ENCODE measurements at regions not wholly inside any gene's neighbourhood (a gene's known extent, or its start where the extent isn't known, plus 50 kb on each side); places are given as distances from the start of the nearest gene placed in this dataset.
A peak's percentile ranks its signal among the peaks of the same experiment; 100 is the strongest.

DNA sequence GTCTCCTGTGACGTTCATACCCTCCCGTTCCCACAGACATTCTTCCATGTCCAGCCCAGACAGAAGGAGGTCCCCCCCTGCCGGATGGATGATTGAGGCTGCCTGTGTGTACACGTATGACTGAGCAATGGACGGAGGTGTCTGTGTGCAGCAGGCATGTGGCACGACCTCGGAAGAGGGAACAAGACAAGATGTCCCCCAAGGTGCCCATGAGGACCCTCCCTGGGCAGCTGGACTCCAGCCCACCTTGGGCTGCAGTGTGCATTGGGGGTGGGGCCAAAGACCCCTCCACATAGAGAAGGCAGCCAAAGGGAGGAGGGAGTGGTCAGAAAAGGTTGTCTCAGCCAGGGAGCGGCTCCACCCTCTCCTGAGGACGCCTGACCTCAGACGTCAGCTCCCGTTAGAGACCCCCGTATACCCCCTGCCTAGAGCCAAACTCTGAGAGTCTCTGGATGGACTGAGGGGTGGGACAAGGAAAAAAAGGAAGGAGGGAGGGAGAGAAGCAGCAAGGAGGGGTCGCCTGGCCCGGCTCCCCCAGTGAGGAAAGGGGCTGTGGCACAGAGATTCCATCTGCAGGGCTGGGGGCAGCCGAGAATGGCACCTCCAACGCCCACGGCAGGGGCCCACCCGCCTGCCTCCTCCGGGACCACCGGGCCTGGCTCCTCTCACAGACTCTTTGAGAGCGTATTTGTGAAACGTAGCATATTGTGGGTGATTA is 92.9 kb upstream of the BHLHE23 start:
- no peak for TF ChIP-seq JUND (IDR thresholded peaks at IDR 0.05; ENCODE audit: low read depth)
- DNase-seq (ENCODE audit: low read depth in 1 of 2, low spot score in 1 of 2) = no peak
- in situ Hi-C loops (cut with HindIII; ENCODE audit: low pct_unique_long_range_greater_than_20kb, low sequenced_read_pairs) = no loop called here

DNA sequence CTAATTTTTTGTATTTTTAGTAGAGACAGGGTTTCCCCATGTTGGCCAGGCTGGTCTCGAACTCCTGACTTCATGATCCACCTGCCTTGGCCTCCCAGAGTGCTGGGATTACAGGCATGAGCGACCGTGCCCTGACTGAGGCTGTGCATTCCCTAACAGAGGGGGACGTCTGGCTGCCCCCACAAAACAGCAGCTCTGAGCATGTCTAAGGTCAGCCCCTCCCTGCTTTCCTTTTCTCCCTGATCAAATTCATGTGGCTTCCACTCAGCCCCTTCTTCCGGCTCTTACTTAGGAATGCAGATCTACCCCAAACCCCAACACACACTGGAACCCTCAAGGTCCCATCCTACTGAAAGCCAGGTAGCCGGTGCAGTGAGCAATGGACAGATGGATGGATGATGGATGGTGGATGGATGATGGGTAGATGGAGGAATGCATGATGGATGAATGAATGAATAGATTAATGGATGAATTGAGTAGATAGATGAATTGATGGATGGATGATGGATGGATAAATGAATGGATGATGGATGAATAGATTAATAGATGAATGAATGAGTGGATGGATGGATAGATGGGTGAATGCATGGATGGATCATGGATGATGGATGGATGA is 91.5 kb upstream of the BHLHE23 start:
- in situ Hi-C loops (cut with HindIII; ENCODE audit: low pct_unique_long_range_greater_than_20kb, low sequenced_read_pairs) = no loop called here
- DNase-seq (ENCODE audit: low read depth in 1 of 2, low spot score in 1 of 2) = no peak
- TF ChIP-seq JUND (IDR thresholded peaks at IDR 0.05; ENCODE audit: low read depth) = no peak

DNA sequence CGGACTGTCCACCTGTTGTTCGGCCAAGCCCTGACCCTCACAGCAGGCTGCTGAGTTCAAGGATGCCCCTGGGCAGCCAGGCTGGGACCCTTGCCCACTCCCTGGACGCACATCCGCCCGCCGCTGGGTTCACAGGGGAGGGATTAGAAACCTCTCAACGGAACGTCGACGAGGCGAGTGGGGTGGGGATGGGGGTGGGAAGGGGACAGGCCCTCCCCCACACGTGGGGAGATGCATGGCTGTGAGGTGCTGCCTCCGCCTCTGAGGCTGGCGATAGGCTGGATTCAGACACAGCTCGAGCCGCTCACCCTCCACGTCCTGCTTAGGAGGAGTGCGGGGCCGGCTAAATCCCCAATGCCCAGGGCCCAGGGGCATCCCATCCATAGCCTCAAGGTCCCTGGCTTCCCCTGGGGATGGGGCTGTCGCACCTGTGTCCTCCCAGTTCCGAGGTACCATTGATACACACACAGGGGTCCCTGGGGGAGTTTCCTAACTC is 90.6 kb upstream of the BHLHE23 start:
- TF ChIP-seq JUND (IDR thresholded peaks at IDR 0.05; ENCODE audit: low read depth) = no peak
- DNase-seq (ENCODE audit: low read depth in 1 of 2, low spot score in 1 of 2) = no peak
- in situ Hi-C loops (cut with HindIII; ENCODE audit: low pct_unique_long_range_greater_than_20kb, low sequenced_read_pairs) = no loop called here

DNA sequence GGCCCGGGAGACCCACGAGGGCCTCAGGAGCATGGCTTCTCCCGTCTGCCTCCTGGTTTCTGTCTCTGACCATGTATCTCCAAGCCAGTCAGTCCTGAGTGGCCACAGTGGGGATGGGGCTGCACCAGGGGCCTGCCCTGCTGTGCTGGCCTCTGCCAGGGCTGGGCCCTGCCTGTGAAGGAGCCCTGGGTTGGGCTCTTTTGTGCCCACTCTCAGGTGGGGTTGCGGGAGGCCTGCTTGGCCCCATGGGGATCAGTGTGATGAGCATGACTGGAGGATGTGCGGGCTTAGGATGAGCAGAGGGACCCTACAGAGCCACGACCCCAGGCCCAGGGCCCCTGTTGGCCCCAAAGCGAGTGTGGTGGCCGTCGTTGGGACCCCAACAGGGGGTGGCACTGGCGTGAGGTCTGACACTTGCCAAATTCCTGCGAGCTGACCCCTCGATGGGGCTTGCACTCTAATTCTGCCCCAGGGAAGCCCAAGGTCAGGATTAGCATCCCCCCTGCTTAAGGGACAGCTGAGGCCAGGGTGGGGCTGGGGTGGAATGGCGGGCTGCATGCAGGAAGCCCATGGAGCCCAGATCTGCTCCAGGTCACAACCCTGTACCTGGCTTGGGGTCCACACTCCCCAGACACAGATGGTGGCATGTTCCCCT is 90.0 kb upstream of the BHLHE23 start:
- TF ChIP-seq JUND (IDR thresholded peaks at IDR 0.05; ENCODE audit: low read depth) = no peak
- no peak for DNase-seq (ENCODE audit: low read depth in 1 of 2, low spot score in 1 of 2)

GRCh38 chr20:63095718-63096654 is 89.2 kb upstream of the BHLHE23 start:
- no peak for TF ChIP-seq JUND (IDR thresholded peaks at IDR 0.05; ENCODE audit: low read depth)
- DNase-seq (ENCODE audit: low read depth in 1 of 2, low spot score in 1 of 2) = no peak
- in situ Hi-C loops (cut with HindIII; ENCODE audit: low pct_unique_long_range_greater_than_20kb, low sequenced_read_pairs) = no loop called here

More for the DNA sequence above, 90.0 kb upstream of the BHLHE23 start:
- in situ Hi-C loops (cut with HindIII; ENCODE audit: low pct_unique_long_range_greater_than_20kb, low sequenced_read_pairs) = no loop called here

- no peak for DNase-seq (ENCODE audit: low read depth in 1 of 2, low spot score in 1 of 2)
- no peak for TF ChIP-seq JUND (IDR thresholded peaks at IDR 0.05; ENCODE audit: low read depth)
- in situ Hi-C loops (cut with HindIII; ENCODE audit: low pct_unique_long_range_greater_than_20kb, low sequenced_read_pairs) = no loop called here
These were observed 88.2 kb upstream of the BHLHE23 start for GRCh38 chr20:63094767-63095499.

DNA sequence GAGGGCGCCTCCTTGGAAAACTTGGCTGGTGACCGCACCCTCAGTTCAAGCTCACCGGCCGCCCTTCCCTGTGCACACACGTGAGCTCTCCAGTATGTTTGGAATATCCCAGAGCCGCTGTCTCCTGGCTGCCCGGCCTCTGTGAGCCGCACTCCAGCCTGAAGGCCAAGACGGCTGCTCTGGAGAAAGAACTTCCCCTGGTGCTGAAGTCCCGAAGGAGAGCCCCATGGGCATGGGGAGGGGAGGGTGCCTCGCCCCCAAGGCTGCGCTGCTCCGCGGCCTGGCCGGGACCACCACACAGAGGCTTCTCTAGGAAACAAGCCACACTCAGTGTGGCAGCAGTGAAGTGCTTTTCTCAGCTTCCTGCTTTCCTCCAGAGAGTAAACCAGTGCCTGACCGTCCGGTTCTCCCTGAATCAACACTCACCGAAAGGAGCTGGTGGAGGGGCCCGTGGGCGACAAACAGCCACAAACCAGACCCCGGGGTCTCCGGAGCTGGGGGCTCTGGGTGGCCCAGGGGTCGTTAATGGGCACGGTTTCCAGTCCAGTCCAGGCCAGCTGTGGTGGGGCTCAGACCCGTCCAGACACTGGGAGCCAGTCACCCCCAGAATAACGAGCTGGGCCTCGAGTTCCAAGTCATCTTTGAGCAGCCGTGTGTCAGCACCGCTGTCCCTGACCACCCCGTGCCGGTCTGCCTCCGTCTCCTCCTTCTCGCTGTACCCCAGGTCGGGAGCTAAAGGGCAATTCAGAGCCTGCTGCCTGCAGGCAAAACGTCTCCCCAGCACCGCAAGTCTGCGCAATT is 87.4 kb upstream of the BHLHE23 start:
- in situ Hi-C loops (cut with HindIII; ENCODE audit: low pct_unique_long_range_greater_than_20kb, low sequenced_read_pairs) = no loop called here
- DNase-seq (ENCODE audit: low read depth in 1 of 2, low spot score in 1 of 2) = peak; percentile 56 to 62
- no peak for TF ChIP-seq JUND (IDR thresholded peaks at IDR 0.05; ENCODE audit: low read depth)

DNA sequence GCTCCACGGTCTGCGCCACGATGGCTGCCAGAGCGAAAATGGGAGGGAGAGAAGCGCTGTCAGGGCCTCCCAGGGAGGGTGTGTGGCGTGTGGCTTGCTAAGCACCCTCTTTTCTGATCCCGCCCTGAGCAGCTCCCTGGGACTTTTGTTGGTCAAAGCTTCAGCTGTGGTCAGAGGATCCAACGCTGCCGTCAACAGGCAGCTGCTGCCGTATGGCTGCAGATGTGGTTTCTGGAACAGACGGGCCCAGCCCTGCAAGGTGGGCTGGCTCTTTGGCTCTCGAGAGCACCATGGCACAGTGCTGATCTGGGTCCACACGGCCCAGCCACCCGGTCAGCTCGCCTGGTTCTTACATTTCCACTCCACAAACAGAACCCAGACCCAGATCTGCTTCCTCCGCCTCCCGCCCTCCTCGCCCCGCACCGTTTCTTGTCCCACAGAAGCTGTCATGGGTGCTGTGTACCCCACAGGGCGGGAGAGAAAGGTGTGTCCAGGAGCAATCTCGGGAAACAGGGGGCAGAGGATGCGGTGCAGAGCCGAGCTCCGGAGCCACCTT is 86.0 kb upstream of the BHLHE23 start:
- no peak for DNase-seq (ENCODE audit: low read depth in 1 of 2, low spot score in 1 of 2)
- TF ChIP-seq JUND (IDR thresholded peaks at IDR 0.05; ENCODE audit: low read depth) = no peak
- in situ Hi-C loops (cut with HindIII; ENCODE audit: low pct_unique_long_range_greater_than_20kb, low sequenced_read_pairs) = no loop called here

- in situ Hi-C loops (cut with HindIII; ENCODE audit: low pct_unique_long_range_greater_than_20kb, low sequenced_read_pairs) = no loop called here
- TF ChIP-seq JUND (IDR thresholded peaks at IDR 0.05; ENCODE audit: low read depth) = no peak
These were observed 85.3 kb upstream of the BHLHE23 start for GRCh38 chr20:63091901-63092659.

More at GRCh38 chr20:63091901-63092659, 85.3 kb upstream of the BHLHE23 start:
- DNase-seq (ENCODE audit: low read depth in 1 of 2, low spot score in 1 of 2) = no peak
